Right cardiac atrium (tissue), 5 donors: ENCODE measurements at regions not wholly inside any gene's neighbourhood (a gene's known extent, or its start where the extent isn't known, plus 50 kb on each side); places are given as distances from the start of the nearest gene placed in this dataset.

Experiments used
- ATAC-seq, 2 donors: fragments of 200-7000 bp; cut with Tn5 transposase; one replicate each; pipeline versions ENCODE4 v1.8.0 to v1.9.1; 2020; ENCODE audit warnings: moderate library complexity in 2 of 2, mild to moderate bottlenecking in 1 of 2
- DNase-seq, 3 donors: peaks; one replicate each; pipeline ENCODE4 v3.0.0-alpha.2; 2020
- H3K27ac ChIP-seq: one replicate; pipeline ENCODE4 v1.5.1; 2013; ENCODE audit warnings: mild to moderate bottlenecking, low read length, control low read depth, moderate library complexity
- H3K27me3 ChIP-seq: one replicate; pipeline ENCODE4 v1.6.1; 2013; ENCODE audit not compliant: control insufficient read depth, insufficient read depth
- H3K4me1 ChIP-seq: one replicate; pipeline ENCODE4 v1.6.1; 2013; ENCODE audit warnings: low read length; ENCODE audit not compliant: control insufficient read depth, insufficient read depth
- H3K4me3 ChIP-seq: one replicate; pipeline ENCODE4 v1.5.1; 2013; ENCODE audit warnings: low read length, control low read depth
- H3K9me3 ChIP-seq: one replicate; pipeline ENCODE4 v1.6.1; 2013; ENCODE audit warnings: low read length; ENCODE audit not compliant: control insufficient read depth
- WGBS: extraction: QIAGEN DNeasy Blood & Tissue Kit; methylation state at CpG from one replicate; pipeline ENCODE4 v1.1.7; 2013; 5-methylcytosine and 5-hydroxymethylcytosine counted together
- intact Hi-C, 4 donors: fragments of 100-400 bp; cut with DNase I; formaldehyde crosslinking; loops; one replicate each; pipeline versions ENCODE4 v1.11.0 to v1.14.0; 2022 to 2023
- donor health status: healthy with polysubstance abuse.
- donor health status: DM: no; HTN: yes; CAD: no.
- donor health status: DM: no; HTN: no; CAD: no.
- donor health status: DM: no; HTN: yes; CAD: no; lungs with severe emphysema.
- donor health status: DM: yes; HTN: yes; CAD: no.

DNA sequence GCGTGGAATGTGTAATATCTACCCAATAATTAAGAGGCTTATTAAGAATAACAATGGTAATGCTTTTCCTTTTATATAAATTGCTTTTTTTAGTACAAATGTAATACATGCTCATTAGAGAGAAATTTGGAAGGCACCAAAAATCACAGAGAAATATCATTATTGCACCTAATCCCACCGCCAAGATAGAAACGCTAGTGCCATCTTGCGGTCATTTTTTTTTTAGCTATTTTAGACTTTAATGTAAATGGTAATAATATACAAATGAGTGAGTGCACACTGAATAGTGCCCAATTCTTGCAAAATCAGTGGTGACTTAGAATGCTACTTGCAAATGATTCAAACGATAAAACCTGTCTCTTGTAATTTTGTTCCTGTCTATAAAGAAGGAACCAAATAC is 576.8 kb upstream of the TMEM132C start:
- DNase-seq: no peak
- WGBS: 67% methylated on average over 5 of the region's 5 CpGs
- no peaks in the 10 kb centered on the region for H3K27me3 ChIP-seq
- H3K4me3 ChIP-seq: no peak overlapping the region
- no peaks in the 10 kb centered on the region for H3K4me1 ChIP-seq
- no peak for ATAC-seq
- intact Hi-C loops: no loop called here
- no peaks in the 10 kb centered on the region for H3K9me3 ChIP-seq
- H3K27ac ChIP-seq: no peak overlapping the region

DNA sequence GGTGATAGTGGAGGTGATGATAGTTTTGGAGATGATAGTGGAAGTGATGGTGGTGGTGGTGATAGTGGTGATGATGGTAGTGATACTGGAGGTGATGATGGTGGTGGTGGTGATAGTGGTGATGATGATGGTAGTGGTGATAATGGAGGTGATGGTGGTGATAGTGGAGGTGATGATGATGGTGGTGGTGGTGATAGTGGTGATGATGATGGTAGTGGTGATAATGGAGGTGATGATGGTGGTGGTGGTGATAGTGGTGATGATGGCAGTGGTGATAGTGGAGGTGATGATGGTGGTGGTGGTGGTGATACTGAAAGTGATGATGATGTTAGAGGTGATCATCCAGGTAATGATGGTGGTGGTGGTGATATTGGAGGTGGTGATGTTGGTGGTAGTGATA is 570.0 kb upstream of the TMEM132C start:
- Histone ChIP-seq H3K27me3 (no peaks in the 10 kb centered on the region), H3K4me3 (no peak overlapping the region), H3K9me3 (no peaks in the 10 kb centered on the region), H3K27ac (no peak overlapping the region), H3K4me1 (no peaks in the 10 kb centered on the region)
- no peak for ATAC-seq
- DNase-seq: no peak
- intact Hi-C loops: no loop called here

DNA sequence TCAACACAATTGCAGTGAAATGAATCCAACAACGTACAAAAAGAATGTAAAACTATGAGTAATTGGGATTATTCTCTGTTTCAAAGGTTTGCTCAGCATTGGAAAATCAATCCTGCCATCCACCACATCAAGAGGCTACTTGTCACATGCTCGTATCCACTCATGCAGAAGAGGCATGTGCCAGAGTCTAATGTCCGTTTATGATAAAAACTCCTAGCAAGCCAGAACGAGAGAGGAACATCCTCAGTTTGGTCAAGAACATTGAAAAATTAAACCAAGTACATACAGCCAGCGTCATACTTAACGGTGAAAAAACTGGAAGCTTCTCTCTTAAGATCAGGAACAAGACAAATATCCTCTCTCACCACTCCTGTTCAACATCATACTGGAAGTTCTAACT is 563.9 kb upstream of the TMEM132C start:
- no peak for DNase-seq

DNA sequence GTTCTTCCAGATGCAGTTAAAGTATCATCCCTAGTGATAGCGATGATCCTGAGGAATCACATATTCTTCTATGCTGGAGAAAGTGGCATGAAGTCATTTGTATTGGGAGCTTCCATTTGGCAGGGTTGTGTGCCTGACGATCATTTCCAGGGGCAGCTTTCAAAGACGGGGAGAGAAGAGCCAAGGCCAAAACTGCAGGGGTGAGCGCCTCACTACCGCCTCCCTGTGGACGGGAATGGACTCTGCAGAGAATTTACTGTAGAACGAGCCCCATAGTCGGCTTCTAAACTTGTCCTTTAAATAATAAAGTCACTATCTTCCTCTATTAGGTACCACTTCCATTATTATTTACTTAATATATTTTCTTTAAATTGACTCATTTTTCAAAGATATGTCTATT is 555.9 kb upstream of the TMEM132C start:
- 42% methylated on average over 8 of the region's 8 CpGs for WGBS

More for the DNA sequence above, 563.9 kb upstream of the TMEM132C start:
- Histone ChIP-seq H3K4me3 (no peak overlapping the region), H3K4me1 (no peaks in the 10 kb centered on the region), H3K27ac (no peak overlapping the region), H3K27me3 (no peaks in the 10 kb centered on the region), H3K9me3 (no peaks in the 10 kb centered on the region)
- ATAC-seq: no peak
- WGBS: 73% methylated on average over 6 of the region's 6 CpGs
- intact Hi-C loops: no loop called here

DNA sequence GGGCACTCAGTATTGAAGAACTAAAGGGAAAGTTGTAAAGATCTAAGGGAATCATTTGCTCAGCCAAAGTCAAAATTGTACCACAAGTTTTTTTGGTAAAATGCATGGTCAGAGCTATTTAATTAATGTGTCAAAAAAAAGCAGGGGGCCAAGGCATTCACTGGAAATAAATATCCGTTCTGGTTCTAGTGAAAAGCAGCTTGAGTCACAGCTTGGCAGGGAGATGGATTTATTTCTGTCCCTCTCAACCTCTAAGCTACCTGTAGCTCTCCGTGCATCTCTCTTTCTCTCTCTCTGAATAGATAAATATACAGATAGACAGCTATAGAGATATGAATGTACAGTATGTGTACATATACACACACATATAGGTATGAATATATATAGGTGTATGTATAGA is 554.4 kb upstream of the TMEM132C start:
- Histone ChIP-seq H3K4me3 (no peak overlapping the region), H3K4me1 (no peaks in the 10 kb centered on the region), H3K27me3 (no peaks in the 10 kb centered on the region), H3K27ac (no peak overlapping the region), H3K9me3 (no peaks in the 10 kb centered on the region)
- DNase-seq: no peak
- intact Hi-C loops: no loop called here
- no peak for ATAC-seq
- 48% methylated on average over 2 of the region's 2 CpGs for WGBS

More for the DNA sequence above, 555.9 kb upstream of the TMEM132C start:
- ATAC-seq: no peak
- Histone ChIP-seq H3K4me1 (no peaks in the 10 kb centered on the region), H3K4me3 (no peak overlapping the region), H3K27ac (no peak overlapping the region), H3K27me3 (no peaks in the 10 kb centered on the region), H3K9me3 (no peaks in the 10 kb centered on the region)
- intact Hi-C loops: no loop called here
- no peak for DNase-seq

DNA sequence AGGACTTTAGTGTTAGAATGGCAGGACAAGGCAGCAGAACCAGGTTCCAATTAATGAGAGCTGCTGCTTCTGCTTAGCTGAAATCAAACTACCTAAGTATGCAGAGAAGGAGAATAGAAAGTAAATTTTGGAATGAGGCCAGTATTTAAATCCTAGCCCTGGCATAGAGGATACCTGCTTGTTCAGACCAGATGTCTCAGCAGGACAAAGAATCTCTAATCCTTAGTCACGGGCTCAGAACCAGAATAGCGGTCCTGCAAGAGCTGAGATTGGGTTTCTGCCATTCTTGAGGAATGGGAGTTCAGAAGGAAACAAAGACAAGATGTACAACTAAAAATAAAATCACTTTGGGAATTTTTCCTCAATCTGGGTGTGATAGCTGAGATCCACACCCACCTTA is 550.8 kb upstream of the TMEM132C start:
- 72% methylated on average over 2 of the region's 2 CpGs for WGBS
- H3K4me3 ChIP-seq: no peak overlapping the region
- H3K27me3 ChIP-seq: no peaks in the 10 kb centered on the region
- H3K27ac ChIP-seq: no peak overlapping the region
- no peaks in the 10 kb centered on the region for H3K4me1 ChIP-seq
- H3K9me3 ChIP-seq: no peaks in the 10 kb centered on the region
- ATAC-seq (no peak), DNase-seq (no peak)
- intact Hi-C loops: no loop called here

DNA sequence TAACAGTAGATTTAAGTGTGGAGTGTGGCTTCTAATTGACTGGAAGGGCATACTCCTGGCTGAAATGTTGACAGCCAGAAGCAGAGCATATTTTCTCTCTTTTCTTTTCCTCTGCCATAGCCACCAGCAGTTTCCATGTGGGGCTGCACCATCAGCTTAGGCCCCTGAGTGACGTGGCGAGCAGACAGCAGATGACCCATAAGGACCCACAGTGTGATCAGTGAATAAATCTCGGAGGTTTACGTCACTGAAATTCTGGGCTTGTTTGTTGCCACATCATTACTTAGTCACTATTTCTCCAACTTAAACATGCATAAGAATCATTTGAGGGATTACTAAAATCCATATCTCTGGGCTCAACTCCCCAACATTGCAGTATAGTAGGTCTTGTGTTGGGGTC is 549.7 kb upstream of the TMEM132C start:
- Histone ChIP-seq H3K4me1 (no peaks in the 10 kb centered on the region), H3K27me3 (no peaks in the 10 kb centered on the region), H3K9me3 (no peaks in the 10 kb centered on the region), H3K27ac (no peak overlapping the region), H3K4me3 (no peak overlapping the region)
- intact Hi-C loops: no loop called here
- DNase-seq (no peak), ATAC-seq (no peak)
- WGBS: 80% methylated on average over 4 of the region's 4 CpGs

DNA sequence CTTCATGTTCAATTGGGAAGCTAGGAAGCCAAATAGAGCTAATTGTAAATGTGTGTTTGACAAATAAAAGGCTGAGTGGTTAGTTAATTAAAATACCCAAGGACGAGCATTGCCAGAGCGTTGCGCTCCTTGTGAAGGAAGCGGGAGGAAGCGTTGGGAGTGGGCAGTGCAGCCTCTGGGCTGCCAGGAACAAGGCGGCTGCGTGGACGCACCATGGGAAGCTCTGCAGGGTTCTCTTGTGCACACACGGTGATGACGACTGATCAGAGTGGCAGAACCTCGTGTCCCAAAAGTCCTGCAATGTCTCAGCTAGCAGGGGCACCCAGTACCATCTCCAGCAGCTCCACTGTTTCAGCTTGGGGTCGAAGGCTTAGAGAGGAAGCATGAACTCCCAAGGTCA is 546.6 kb upstream of the TMEM132C start:
- Histone ChIP-seq H3K4me3 (no peak overlapping the region), H3K27me3 (no peaks in the 10 kb centered on the region), H3K9me3 (no peaks in the 10 kb centered on the region), H3K4me1 (no peaks in the 10 kb centered on the region), H3K27ac (no peak overlapping the region)
- DNase-seq (peak in 1 of 3 donors; percentile 43), ATAC-seq (no peak)
- 85% methylated on average over 12 of the region's 12 CpGs for WGBS
- intact Hi-C loops: no loop called here

DNA sequence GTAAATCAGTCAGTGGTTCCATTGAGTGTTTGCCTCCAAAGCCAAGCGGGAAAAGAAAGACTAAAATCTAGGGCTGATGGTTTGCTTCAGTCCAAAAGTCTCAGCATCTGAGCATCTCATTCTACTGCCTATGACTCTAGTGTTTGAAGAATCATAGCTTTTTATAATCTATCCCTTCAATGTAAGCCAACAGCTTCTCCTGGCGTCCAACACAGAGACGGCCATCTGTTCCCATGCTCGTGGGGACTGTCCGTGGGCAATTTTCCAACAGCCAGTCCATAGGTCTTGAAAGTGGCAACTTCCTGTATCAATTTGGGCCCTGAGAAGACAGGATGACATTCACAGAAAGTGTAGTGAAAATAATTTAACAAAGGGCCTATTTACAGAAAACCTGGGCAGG is 544.4 kb upstream of the TMEM132C start:
- no peak for ATAC-seq
- no peak overlapping the region for H3K4me3 ChIP-seq
- no peaks in the 10 kb centered on the region for H3K9me3 ChIP-seq
- no peaks in the 10 kb centered on the region for H3K4me1 ChIP-seq
- intact Hi-C loops: no loop called here
- 64% methylated on average over 5 of the region's 5 CpGs for WGBS
- peaks cover 3% of the 10 kb centered on the region for H3K27me3 ChIP-seq
- H3K27ac ChIP-seq: no peak overlapping the region
- DNase-seq: no peak

DNA sequence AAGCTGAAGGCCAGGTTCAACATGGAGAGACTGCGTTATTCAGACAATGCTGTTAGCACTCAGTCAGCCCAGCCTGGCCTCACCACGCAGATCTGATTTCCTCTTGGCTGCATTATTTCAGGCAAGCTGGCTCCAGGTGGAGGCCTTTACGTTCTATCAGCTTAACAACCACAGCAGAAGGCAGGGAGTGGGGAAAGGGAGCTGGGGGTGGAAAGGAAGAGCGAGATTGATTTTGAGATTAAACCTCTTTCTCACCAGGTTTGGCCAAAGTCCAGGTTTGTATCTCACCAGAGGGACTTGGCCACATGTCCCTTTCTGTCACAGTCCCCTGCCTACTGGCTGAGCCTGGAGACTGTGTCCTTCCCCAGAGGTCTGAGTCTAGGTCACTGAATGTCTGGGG is 543.7 kb upstream of the TMEM132C start:
- Histone ChIP-seq H3K9me3 (no peaks in the 10 kb centered on the region), H3K27me3 (peaks cover 3% of the 10 kb centered on the region), H3K27ac (no peak overlapping the region), H3K4me1 (no peaks in the 10 kb centered on the region), H3K4me3 (no peak overlapping the region)
- DNase-seq (no peak), ATAC-seq (no peak)
- intact Hi-C loops: no loop called here
- 40% methylated on average over 4 of the region's 4 CpGs for WGBS

DNA sequence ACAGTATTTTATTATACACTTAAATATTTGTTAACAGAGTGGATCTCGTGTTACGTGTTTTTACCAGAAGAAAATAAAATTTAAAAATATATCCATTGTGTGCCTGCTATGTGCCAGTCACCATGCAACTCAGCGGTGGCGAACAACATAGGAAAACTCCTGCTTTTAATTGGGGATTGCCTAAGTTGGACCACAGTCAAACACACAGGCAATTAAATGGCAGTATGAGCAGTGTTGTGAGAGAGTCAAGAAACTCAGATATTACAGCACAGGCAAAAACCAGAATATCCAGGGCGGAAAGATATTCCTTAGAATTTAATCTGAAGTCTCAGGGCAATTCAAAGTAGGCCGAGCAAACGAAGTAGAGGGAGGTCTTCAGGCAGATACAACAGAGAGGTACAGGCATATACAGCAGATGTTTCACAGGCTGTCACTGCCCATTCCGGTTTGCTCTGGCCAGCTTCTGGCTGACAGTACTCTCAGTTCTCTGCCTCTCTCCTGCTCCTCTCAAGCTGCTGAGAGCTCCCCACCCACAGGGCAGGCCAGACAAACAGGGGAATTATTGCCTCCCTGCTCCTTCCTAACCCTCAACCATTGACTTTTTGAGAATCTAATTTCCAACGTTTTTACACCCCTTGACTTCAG is 540.2 kb upstream of the TMEM132C start:
- Histone ChIP-seq H3K4me3 (no peak overlapping the region), H3K9me3 (no peaks in the 10 kb centered on the region), H3K4me1 (no peaks in the 10 kb centered on the region), H3K27me3 (peaks cover 3% of the 10 kb centered on the region), H3K27ac (no peak overlapping the region)
- no peak for ATAC-seq
- WGBS: 65% methylated on average over 9 of the region's 9 CpGs
- intact Hi-C loops: no loop called here
- DNase-seq: no peak

DNA sequence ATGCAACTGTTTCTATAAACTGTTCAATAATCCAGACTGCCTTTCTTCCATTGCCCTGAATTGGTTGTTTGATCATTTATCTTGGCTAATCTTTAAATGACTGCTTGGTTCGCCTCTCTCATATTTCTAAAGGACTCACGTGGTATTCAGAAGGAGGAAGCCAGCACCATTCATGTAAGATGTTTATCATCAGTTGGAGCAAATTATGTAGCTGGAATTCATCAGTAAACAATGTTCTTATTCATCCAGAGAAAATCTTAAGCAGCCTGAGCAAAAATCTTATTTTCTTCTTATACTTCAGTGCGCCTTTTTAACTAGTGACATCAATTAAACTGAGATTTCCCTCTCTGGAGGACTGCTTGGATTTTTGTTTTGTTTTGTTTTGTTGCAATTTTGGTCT is 538.7 kb upstream of the TMEM132C start:
- no peaks in the 10 kb centered on the region for H3K9me3 ChIP-seq
- no peaks in the 10 kb centered on the region for H3K4me1 ChIP-seq
- DNase-seq: no peak
- intact Hi-C loops: no loop called here
- ATAC-seq: no peak
- 72% methylated on average over 3 of the region's 3 CpGs for WGBS
- H3K27ac ChIP-seq: no peak overlapping the region
- peaks cover 3% of the 10 kb centered on the region for H3K27me3 ChIP-seq
- H3K4me3 ChIP-seq: no peak overlapping the region
